Hematopoietic multipotent progenitor cell treated with erythropoietin and hydrocortisone succinate and interleukin-3 and kit ligand, for 8 days (in vitro differentiated cells): ENCODE measurements at regions not wholly inside any gene's neighbourhood (a gene's known extent, or its start where the extent isn't known, plus 50 kb on each side); places are given as distances from the start of the nearest gene placed in this dataset.
"Not testable (repeated sequence)": the region's sequence is repeated elsewhere in the genome, so short reads cannot be mapped to it uniquely, and the experiment has no call there.

Experiments used
- DNase-seq: peaks from one replicate; pipeline ENCODE4 v3.0.0-alpha.2; 2015

DNA sequence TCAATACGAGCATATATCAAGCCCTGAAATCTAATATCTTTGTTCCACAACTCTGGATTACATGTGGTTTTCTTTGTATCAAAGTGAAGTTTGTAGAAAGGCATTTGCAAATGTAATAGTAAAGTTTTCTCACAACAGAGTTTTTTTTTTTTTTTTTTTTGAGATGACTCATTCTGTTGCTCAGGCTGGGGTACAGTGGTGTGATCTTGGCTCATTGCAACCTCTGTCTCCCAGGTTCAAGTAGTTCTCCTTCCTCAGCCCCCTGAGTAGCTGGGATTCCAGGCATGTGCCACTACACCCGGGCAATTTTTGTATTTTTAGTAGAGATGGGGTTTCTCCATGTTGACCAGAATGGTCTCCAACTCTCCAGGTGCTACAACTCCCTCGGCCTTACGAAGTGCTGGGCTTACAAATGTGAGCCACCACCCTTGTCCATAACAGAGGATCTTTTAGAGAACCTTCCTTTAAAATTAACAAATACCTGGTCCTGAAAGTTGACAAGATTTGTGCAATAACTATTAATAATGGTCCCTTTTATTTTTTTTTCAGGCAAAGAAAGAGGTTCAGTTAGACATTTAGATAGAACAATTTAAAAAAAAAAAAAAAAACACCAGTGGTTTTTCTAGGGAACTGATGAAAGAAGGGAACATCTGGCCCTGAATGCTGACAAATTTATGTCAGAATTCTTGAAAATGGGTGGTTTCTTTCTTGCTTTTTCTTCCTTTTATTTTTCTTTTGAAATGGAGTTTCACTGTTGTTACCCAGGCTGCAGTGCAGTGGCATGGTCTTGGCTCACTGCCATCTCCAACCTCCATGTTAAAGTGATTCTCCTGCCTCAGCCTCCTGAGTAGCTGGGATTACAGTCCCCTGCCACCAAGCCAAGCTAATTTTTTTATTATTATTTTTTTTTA, 278.5 kb downstream of the RPS4Y2 start:
- DNase-seq = no peak

DNA sequence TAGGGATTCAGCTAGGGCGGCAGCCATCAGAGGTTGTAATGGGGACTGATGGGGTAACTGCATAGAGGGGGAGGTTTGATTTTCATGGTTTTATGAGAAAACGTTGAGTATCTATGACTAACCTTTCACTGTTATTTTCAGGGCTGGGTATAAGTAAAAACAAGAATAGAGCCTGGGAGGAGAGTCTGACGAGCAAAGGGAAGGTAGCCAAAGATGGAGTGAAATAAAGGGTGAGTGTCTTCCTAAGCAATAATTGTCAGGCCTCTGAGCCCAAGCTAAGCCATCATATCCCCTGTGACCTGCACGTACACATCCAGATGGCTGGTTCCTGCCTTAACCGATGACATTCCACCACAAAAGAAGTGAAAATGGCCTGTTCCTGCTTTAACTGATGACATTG, 281.5 kb downstream of the RPS4Y2 start:
- not testable (repeated sequence) for DNase-seq

GRCh38 chrY:21039811-21040210, 283.9 kb downstream of the RPS4Y2 start:
- peak; percentile 57 for DNase-seq

GRCh38 chrY:21040711-21041110, 284.8 kb downstream of the RPS4Y2 start:
- not testable (repeated sequence) for DNase-seq

- DNase-seq = peak; percentile 62
Measured at GRCh38 chrY:21073079-21073478, 317.2 kb downstream of the RPS4Y2 start.

GRCh38 chrY:21073641-21074260, 317.8 kb downstream of the RPS4Y2 start:
- no peak for DNase-seq

GRCh38 chrY:21075658-21076057, 319.8 kb downstream of the RPS4Y2 start:
- DNase-seq = no peak

DNA sequence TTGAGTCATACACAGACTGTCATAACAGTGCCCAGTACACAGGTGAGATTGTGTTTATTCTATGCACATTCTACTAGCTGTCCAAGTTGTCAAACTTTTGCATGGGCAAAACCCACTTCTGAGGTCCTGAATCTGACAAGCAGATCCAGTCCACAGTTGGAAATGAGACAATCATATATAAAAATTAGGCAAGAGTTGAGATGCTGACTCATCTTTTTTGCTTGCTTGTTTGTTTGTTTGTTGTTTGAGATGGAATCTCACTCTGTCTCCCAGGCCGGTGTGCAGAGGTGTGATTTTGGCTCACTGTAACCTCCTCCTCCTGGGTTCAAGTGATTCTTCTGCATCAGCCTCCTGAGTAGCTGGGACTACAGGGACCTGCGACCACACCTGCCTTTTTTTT, 323.8 kb downstream of the RPS4Y2 start:
- no peak for DNase-seq

DNA sequence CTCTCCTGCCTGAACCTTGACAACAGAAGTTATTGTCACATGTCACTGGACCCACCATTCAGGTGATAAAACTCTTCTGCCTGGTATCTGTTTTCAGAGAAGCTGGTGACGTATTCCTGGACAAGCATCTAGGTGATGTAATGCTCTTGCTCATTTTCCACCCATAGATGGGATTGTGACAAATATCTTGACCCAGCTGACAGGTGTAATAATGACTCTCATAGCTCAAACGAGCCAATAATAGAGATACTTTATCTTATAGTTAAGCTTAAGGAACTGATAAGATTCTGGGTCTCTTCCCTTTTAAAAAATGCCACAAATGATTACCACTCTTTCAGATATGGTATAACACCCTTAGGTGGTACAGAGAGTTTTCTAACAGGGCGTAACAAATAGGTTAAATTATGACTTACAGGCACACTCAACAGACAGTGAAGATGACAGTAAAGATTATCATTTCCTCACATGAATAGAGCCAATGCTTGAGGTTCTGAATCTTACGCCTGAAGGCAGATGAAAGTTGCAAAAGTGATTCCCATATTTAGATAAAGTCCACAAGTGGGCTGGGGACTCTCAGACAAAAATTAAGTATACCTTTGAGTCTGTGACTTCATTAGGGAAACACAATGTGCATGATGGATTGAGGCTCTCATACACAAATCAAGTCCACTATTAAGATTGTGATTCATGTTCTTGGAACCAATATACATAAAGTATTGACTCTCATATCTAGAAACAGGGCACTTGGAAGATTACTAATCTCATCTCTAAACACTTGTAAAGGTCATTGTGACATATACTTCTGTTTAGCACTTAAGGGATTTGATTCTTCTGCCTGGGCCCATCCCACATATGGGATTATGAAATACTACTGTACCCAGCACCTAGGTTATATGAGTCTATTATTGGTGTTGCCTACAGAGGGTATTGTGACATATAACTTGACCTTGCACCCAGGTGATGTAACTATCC, 326.0 kb downstream of the RPS4Y2 start:
- no peak for DNase-seq

GRCh38 chrY:21082639-21083038, 326.7 kb downstream of the RPS4Y2 start:
- no peak for DNase-seq

GRCh38 chrY:21091909-21092308, 336.0 kb downstream of the RPS4Y2 start:
- peak; percentile 41 for DNase-seq

- no peak for DNase-seq
Measured at GRCh38 chrY:21102507-21102906, 346.6 kb downstream of the RPS4Y2 start.

DNA sequence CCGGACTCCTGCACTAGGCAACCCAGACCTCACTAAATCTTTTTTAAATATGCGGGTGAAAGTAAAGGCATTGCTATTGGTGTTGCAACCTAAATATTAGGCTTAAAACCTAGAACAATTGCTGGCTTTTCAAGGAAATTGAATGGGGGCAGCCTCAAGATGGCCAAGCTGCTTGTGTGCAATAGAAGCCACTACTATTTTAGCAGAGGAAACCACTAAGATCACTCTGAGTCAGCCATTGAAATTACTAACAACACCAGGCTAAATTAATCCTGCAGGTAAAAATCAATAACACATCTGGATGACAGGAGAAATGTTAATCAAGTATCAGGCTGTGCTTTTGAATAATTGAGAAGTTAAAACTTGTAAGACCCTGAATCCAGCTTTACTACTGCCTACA, 348.0 kb downstream of the RPS4Y2 start:
- no peak for DNase-seq

DNA sequence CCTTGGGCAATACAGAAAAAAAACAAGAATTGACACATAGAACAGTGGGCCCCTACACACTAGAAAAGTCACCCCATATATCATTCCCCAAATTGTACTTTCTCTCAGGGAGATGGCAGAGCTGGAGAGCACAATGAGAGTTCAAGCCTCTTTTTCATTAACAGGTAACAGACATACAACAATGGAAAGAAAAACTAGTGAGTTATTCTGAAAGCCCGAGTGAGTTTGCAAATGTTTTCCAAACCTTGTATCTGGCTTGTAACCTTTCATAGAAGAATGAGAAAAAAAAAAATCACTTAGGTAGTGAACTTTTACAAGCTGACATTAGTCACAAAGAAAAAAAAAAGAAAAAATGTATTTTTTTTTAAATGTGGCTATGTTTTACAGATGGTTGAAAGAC, 349.6 kb downstream of the RPS4Y2 start:
- DNase-seq = no peak

DNA sequence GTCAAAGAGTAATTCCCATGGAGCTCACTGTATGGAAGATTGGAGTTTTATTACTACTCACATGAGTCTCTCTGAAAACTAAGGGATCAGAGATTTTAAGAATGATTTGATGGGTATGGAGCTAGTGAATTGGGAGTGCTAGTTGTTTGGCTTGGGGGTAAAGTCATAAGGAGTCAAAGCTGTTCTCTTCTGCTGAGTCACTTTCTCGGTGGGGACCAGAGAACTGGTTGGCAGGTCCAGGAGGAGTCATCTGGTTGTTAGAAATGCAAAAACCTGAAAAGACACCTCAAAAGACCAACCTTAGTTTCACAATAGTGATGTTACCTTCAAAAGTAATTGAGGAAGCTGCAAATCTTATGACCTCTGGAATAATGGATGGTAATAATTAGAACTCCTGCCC, 355.4 kb downstream of the RPS4Y2 start:
- no peak for DNase-seq

GRCh38 chrY:21121065-21121464, 365.2 kb downstream of the RPS4Y2 start:
- DNase-seq = no peak

- peak; percentile 69 for DNase-seq
Measured at GRCh38 chrY:21135591-21135990, 375.5 kb upstream of the RBMY1B start.

GRCh38 chrY:21138056-21138758, 372.9 kb upstream of the RBMY1B start:
- peak; percentile 84 for DNase-seq

DNA sequence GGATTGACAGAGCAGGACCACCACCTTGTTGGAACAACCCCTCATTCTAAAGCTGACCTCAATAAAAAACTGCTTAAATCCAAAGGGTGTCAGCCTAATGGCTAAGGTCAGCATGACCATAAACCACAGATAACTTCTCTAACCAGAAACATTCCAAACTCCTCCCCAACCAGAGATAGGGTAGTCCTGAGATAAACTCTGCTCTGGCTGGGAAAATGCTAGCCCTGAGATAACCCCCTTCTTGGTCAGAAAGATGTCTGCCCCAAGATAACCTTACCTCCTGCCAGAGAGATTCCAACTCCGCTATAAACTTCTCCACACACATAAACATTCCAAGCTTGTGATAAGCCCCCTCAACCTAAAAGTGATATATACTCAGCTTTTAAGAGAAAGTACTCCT, 364.8 kb upstream of the RBMY1B start:
- DNase-seq = peak; percentile 64

DNA sequence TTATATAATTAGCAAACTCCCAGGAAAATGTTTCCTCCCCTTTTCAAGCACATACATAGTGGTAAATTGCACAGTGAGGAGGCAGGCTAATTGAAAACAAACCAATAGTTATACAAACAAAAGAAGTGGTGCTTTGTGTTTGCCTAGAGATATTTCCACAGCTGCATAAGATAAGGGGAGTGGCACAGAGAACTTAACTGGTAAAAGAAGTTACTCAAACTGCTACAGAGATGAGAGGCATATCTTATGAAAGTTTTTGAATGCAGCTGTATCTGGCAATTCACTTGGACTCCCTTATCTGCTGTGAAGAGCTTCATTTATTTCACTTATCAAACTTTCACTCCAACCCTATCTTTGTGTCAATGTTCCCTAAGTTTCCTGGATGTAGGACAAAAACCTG, 361.2 kb upstream of the RBMY1B start:
- DNase-seq = peak; percentile 79

GRCh38 chrY:21169821-21170220, 341.3 kb upstream of the RBMY1B start:
- no peak for DNase-seq

GRCh38 chrY:21174697-21175463, 336.3 kb upstream of the RBMY1B start:
- DNase-seq = no peak
